Bronchial epithelial cell (primary cell): ENCODE measurements at regions not wholly inside any gene's neighbourhood (a gene's known extent, or its start where the extent isn't known, plus 50 kb on each side); places are given as distances from the start of the nearest gene placed in this dataset.

Experiments used
- DNase-seq: peaks from one replicate; pipeline ENCODE4 v3.0.0-alpha.2; 2010; ENCODE audit warnings: low read depth
- FAIRE-seq: peaks from 2 replicates; lab custom pipeline; 2011; peaks lifted over from hg19 to GRCh38; lab: Jason Lieb, UNC
- H3K27me3 ChIP-seq: 2 replicates; pipeline ENCODE4 v1.5.1; 2011; ENCODE audit warnings: low read length; ENCODE audit not compliant: control insufficient read depth, insufficient read depth
- H3K36me3 ChIP-seq: 2 replicates; pipeline ENCODE4 v1.5.1; 2011; ENCODE audit warnings: low read length; ENCODE audit not compliant: control insufficient read depth, insufficient read depth
- H3K4me3 ChIP-seq: 2 replicates; pipeline ENCODE4 v1.5.1; 2011; ENCODE audit warnings: mild to moderate bottlenecking, low read depth, low read length, control low read depth
- TF ChIP-seq, protein P1 (sequence below): IDR thresholded peaks from 2 replicates; pipeline ENCODE4 v1.5.1; 2011; ENCODE audit warnings: mild to moderate bottlenecking, moderate library complexity, low read length, control low read depth, inconsistent platforms; ENCODE audit not compliant: insufficient read depth, severe bottlenecking

GRCh38 chr3:180320631-180321030 lies 281.3 kb upstream of the TTC14 start:
- FAIRE-seq (no peak), DNase-seq (no peak)
- Histone ChIP-seq H3K36me3 (no peaks in the 10 kb centered on the region), H3K27me3 (no peaks in the 10 kb centered on the region), H3K4me3 (no peak overlapping the region)
- TF ChIP-seq, protein P1, sequence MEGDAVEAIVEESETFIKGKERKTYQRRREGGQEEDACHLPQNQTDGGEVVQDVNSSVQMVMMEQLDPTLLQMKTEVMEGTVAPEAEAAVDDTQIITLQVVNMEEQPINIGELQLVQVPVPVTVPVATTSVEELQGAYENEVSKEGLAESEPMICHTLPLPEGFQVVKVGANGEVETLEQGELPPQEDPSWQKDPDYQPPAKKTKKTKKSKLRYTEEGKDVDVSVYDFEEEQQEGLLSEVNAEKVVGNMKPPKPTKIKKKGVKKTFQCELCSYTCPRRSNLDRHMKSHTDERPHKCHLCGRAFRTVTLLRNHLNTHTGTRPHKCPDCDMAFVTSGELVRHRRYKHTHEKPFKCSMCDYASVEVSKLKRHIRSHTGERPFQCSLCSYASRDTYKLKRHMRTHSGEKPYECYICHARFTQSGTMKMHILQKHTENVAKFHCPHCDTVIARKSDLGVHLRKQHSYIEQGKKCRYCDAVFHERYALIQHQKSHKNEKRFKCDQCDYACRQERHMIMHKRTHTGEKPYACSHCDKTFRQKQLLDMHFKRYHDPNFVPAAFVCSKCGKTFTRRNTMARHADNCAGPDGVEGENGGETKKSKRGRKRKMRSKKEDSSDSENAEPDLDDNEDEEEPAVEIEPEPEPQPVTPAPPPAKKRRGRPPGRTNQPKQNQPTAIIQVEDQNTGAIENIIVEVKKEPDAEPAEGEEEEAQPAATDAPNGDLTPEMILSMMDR: no peak

DNA sequence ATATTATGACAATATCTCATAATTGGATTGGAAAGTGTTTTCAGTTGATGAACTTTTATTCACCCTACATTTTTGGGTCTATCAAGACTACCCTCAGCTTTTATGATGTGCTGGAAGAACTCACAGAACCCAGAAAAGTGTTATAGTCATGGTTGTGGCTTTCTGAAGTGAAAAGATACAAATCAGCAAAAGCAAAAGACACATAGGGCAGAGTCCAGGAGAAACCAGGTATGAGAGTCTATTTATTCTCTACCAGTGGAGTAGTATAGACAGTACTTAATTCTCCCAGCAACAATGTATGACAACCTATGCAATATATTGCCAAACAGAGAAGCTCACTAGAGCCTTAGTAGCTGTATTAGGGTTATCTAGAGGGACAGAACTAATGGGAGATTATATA lies 280.4 kb upstream of the TTC14 start:
- Histone ChIP-seq H3K27me3 (no peaks in the 10 kb centered on the region), H3K36me3 (no peaks in the 10 kb centered on the region), H3K4me3 (no peak overlapping the region)
- FAIRE-seq: no peak
- TF ChIP-seq, protein P1: no peak
- no peak for DNase-seq

DNA sequence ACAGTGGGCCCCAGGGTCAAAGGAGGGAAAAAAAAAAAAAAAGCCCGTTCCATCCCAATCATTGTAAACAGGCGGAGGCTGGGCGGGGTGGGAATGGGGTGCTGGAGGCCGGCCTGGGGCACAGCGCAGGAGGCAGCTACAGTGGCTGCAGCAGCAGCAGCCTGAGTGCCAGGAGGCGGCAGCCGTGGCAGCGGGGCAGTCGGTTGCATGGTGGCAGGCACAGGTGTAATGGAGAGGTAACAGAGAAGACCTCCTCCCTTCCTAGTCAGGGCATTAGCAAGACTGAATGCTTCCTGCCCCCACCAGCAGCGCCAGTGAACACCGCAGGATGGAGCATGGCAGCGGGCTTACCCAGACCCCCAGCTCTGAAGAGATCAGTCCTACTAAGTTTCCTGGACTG lies 279.1 kb upstream of the TTC14 start:
- DNase-seq (no peak), FAIRE-seq (no peak)
- no peak overlapping the region for H3K4me3 ChIP-seq
- no peaks in the 10 kb centered on the region for H3K36me3 ChIP-seq
- no peaks in the 10 kb centered on the region for H3K27me3 ChIP-seq
- TF ChIP-seq, protein P1: no peak

- FAIRE-seq (no peak), DNase-seq (no peak)
- TF ChIP-seq, protein P1: no peak
These were observed 277.2 kb upstream of the TTC14 start for GRCh38 chr3:180324791-180325190.

DNA sequence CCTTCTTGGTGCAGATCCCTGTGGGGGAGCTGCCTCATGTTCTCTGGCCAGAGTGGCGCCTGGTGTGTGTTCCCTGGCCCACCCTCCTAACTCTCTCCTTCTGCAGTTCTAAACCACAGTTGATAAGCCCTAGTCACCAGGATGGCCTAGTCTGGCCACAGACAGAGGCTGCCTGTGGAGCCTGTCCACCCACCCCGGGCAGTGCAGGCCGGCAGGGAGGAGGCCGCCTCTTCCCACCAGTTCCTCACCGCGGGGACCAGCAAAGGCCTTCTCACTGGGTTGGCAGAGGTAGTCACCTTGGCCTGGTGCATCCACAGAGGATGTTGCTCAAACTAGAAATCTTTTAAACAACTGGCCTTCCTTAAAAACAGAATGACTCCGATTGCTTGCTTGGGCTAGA lies 276.4 kb upstream of the TTC14 start:
- no peaks in the 10 kb centered on the region for H3K36me3 ChIP-seq
- FAIRE-seq: no peak
- TF ChIP-seq, protein P1: no peak

More at GRCh38 chr3:180324791-180325190, 277.2 kb upstream of the TTC14 start:
- no peaks in the 10 kb centered on the region for H3K36me3 ChIP-seq
- no peaks in the 10 kb centered on the region for H3K27me3 ChIP-seq
- H3K4me3 ChIP-seq: no peak overlapping the region

DNA sequence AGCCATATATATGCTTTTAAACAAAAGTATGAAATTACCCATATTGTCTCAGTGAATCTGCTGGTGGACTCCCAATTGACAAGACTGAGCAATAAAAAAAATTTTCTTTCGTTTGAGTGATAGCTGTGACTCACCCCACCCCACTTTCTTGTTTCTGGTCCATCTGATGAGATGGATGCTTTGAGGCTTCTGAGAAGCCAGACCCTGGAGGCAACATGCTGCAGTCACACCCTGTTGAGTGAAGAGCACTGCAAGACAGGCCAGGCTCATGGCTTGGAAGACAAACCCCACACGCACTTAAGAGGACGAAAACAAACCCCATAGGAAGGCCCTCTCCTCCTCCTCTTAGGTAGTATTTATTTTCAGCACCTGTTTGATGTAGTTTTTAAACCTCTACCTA lies 276.0 kb upstream of the TTC14 start:
- no peak for DNase-seq
- FAIRE-seq: no peak
- no peaks in the 10 kb centered on the region for H3K36me3 ChIP-seq
- TF ChIP-seq, protein P1: no peak
- H3K4me3 ChIP-seq: no peak overlapping the region
- H3K27me3 ChIP-seq: no peaks in the 10 kb centered on the region

More for the DNA sequence above, 276.4 kb upstream of the TTC14 start:
- Histone ChIP-seq H3K27me3 (no peaks in the 10 kb centered on the region), H3K4me3 (no peak overlapping the region)
- no peak for DNase-seq
